Kidney (tissue), 13 donors: ENCODE measurements at regions not wholly inside any gene's neighbourhood (a gene's known extent, or its start where the extent isn't known, plus 50 kb on each side); places are given as distances from the start of the nearest gene placed in this dataset.
"Not testable (repeated sequence)": the region's sequence is repeated elsewhere in the genome, so short reads cannot be mapped to it uniquely, and the experiment has no call there.

ENCODE experiments used
- DNase-seq, 5 donors: peaks; one replicate each; pipeline ENCODE4 v3.0.0-alpha.2; 2013 to 2020
- FAIRE-seq: peaks from 2 replicates; lab custom pipeline; 2012; peaks lifted over from hg19 to GRCh38; lab: Jason Lieb, UNC
- H3K27ac ChIP-seq, 2 donors: one replicate each; pipeline ENCODE4 v1.7.0; 2013; ENCODE audit warnings: low read depth in 2 of 2, low read length in 2 of 2, inconsistent platforms in 1 of 2
- H3K27me3 ChIP-seq: one replicate; pipeline ENCODE4 v1.7.1; 2013; ENCODE audit warnings: low read length, inconsistent platforms; ENCODE audit not compliant: control insufficient read depth, insufficient read depth
- H3K36me3 ChIP-seq, 3 donors: one replicate each; pipeline versions ENCODE4 v1.7.0 to v1.7.1; 2013; ENCODE audit warnings: low read length in 3 of 3, control low read depth in 1 of 3, inconsistent platforms in 1 of 3; ENCODE audit not compliant: insufficient read depth in 3 of 3, control insufficient read depth in 2 of 3
- H3K4me1 ChIP-seq, 3 donors: one replicate each; pipeline versions ENCODE4 v1.7.0 to v1.7.1; 2013; ENCODE audit warnings: low read length in 3 of 3, inconsistent platforms in 1 of 3, low read depth in 1 of 3; ENCODE audit not compliant: control insufficient read depth in 2 of 3, insufficient read depth in 2 of 3
- H3K4me3 ChIP-seq, 3 donors: one replicate each; pipeline versions ENCODE4 v1.7.0 to v1.8.1; 2013; ENCODE audit warnings: low read length in 3 of 3, control low read depth in 1 of 3, inconsistent platforms in 1 of 3
- H3K9ac ChIP-seq, 3 donors: one replicate each; pipeline versions ENCODE4 v1.7.0 to v1.7.1; 2013; ENCODE audit warnings: low read length in 3 of 3, control low read depth in 1 of 3, inconsistent platforms in 1 of 3
- H3K9me3 ChIP-seq, 3 donors: one replicate each; pipeline versions ENCODE4 v1.7.0 to v1.7.1; 2013; ENCODE audit warnings: low read length in 3 of 3, control low read depth in 1 of 3, inconsistent platforms in 1 of 3; ENCODE audit not compliant: control insufficient read depth in 2 of 3, insufficient read depth in 1 of 3
- intact Hi-C: fragments of 100-400 bp; cut with DNase I; formaldehyde crosslinking; loops from one replicate; pipeline ENCODE4 v1.11.1; 2022
- TF ChIP-seq, protein P1 (sequence below): IDR thresholded peaks from 3 replicates; pipeline ENCODE4 v1.5.1; 2012; ENCODE audit warnings: mild to moderate bottlenecking, moderate library complexity, borderline replicate concordance; ENCODE audit not compliant: insufficient read depth; ENCODE audit errors: extremely low read depth
- donor health status: control.
- donor health status: control.
- donor health status: control.
- donor health status: control.
- donor health status: control.
- donor health status: DM: yes; HTN: yes; CAD: no.
- donor health status: Normal renal cell carcinoma (clear cell type).

DNA sequence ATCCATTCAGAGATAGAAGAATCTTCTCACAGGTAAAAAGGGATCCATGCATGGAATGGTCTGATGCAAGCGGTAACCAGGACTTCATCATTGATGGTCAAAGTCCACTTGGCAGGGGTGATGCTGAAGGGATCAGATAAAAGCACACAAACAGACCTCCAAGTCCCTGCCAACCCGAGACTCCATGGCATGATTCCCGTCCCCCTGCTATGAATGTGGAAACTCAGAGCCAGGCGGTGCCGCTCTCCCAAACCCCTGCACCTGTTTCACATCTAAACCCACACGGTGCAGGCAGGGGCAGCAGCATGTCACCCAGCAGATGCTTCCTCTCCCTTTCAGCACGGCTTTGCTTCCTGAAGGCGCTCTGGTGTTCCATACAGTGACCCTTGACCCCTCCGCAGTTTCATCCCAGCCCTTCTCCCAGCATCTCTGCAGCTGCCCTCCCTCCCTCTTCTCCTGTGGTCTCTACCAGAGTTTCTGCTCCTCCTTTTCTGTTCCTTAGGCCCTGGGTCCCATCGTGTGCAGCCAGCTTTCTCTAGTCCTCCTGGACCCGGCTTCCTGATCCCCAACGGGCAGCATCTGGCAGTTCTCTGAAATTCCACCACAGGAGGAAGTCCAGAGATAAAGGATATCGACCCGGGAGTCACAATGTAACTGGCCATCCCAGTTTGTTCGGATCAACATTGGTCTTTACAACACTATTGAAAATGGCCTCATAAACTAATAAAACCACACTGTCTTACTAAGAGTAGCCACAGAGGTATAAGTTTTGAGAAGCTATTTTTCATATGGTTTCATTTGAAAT, 235.0 kb downstream of the TTLL2 start:
- Histone ChIP-seq H3K27me3 (no peaks in the 10 kb centered on the region), H3K4me3 (peak overlapping the region in 1 of 3 donors; percentile 19), H3K36me3 (no peaks in the 10 kb centered on the region), H3K9me3 (peaks cover 0 to 7% (median 0%) of the 10 kb centered on the region in 3 donors), H3K27ac (peak overlapping the region in 1 of 2 donors; percentile 20), H3K9ac (no peak overlapping the region), H3K4me1 (peaks cover 0 to 4% (median 4%) of the 10 kb centered on the region in 3 donors)
- peak in 1 of 5 donors; percentile 44 for DNase-seq
- intact Hi-C loops, result no loop called here
- TF ChIP-seq, protein P1, sequence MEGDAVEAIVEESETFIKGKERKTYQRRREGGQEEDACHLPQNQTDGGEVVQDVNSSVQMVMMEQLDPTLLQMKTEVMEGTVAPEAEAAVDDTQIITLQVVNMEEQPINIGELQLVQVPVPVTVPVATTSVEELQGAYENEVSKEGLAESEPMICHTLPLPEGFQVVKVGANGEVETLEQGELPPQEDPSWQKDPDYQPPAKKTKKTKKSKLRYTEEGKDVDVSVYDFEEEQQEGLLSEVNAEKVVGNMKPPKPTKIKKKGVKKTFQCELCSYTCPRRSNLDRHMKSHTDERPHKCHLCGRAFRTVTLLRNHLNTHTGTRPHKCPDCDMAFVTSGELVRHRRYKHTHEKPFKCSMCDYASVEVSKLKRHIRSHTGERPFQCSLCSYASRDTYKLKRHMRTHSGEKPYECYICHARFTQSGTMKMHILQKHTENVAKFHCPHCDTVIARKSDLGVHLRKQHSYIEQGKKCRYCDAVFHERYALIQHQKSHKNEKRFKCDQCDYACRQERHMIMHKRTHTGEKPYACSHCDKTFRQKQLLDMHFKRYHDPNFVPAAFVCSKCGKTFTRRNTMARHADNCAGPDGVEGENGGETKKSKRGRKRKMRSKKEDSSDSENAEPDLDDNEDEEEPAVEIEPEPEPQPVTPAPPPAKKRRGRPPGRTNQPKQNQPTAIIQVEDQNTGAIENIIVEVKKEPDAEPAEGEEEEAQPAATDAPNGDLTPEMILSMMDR, result no peak
- FAIRE-seq, result no peak

DNA sequence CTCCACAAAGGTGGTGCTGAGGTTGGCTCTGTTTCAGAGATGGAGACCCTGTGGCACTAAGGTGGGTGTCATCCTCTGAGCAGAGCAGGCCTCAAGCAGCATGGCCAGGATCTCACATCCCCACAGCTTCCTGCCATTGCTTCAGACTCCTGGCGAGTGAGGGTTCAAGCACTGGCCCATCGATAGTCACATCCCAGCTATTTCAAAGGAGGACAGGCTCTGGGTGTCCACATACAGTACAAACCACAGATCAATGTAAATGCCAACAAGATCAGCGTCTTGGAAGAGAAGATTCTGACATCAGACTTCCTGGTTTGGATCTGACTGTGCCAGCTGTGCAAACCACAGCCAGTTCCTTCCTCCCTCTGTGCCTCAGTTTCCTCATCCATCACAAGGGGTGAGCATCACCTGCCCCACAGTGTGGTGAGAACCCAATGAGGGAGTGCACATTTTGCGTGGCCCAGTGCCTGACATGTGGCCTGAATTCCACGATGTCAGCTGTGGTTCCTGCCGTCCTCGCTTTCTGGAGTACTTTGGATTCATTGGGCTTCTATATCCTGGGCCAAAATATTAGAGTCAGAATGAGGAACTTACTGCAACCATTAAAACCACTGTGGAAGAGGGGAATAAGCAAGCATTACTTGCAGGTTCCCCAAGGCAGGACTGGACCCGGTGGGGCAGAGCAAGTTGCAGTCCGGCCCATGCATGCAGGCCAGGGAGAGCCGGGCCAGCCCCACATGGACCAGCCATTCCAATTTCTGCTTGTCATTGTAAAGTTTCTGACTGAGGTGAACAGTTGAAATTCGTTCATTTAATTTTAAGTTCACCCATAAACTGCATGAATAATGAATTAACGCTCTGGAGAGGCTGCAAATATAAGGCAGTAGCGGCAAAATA, 236.0 kb downstream of the TTLL2 start:
- no peaks in the 10 kb centered on the region for H3K36me3 ChIP-seq
- TF ChIP-seq, protein P1, result no peak
- no peaks in the 10 kb centered on the region for H3K27me3 ChIP-seq
- intact Hi-C loops, result no loop called here
- peaks cover 0 to 5% (median 0%) of the 10 kb centered on the region in 3 donors for H3K9me3 ChIP-seq
- no peak overlapping the region for H3K27ac ChIP-seq
- no peak for DNase-seq
- H3K4me1 ChIP-seq, result peaks cover 0 to 4% (median 4%) of the 10 kb centered on the region in 3 donors
- H3K4me3 ChIP-seq, result no peak overlapping the region
- H3K9ac ChIP-seq, result no peak overlapping the region
- no peak for FAIRE-seq

DNA sequence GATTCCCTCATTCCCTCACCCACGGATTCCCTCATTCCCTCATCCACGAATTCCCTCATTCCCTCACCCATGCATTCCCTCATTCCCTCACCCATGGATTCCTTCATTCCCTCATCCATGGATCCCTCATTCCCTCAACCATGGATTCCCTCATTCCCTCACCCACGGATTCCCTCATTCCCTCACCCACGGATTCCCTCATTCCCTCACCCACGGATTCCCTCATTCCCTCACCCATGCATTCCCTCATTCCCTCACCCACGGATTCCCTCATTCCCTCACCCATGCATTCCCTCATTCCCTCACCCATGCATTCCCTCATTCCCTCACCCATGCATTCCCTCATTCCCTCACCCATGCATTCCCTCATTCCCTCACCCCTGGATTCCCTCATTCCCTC, 238.0 kb downstream of the TTLL2 start:
- H3K4me1 ChIP-seq, result peaks cover 0 to 12% (median 6%) of the 10 kb centered on the region in 3 donors
- FAIRE-seq, H3K36me3 ChIP-seq, intact Hi-C loops, H3K9ac ChIP-seq, DNase-seq, H3K27me3 ChIP-seq, H3K27ac ChIP-seq, H3K4me3 ChIP-seq, H3K9me3 ChIP-seq: not testable (repeated sequence)
